HG03571 (cell line): ENCODE measurements at regions not wholly inside any gene's neighbourhood (a gene's known extent, or its start where the extent isn't known, plus 50 kb on each side); places are given as distances from the start of the nearest gene placed in this dataset.

Experiments used
- ATAC-seq: cut with Tn5 transposase; IDR thresholded peaks from one replicate; pipeline ENCODE4 v1.9.1; 2021; ENCODE audit not compliant: unreplicated experiment

- no peak for ATAC-seq
These were observed 51.9 kb upstream of the DBX2 start for GRCh38 chr12:45102818-45103217.

GRCh38 chr12:45105996-45106395 lies 55.1 kb upstream of the DBX2 start:
- ATAC-seq: no peak

GRCh38 chr12:45112306-45112705 lies 61.4 kb upstream of the DBX2 start:
- ATAC-seq: no peak

- no peak for ATAC-seq
These were observed 70.3 kb upstream of the DBX2 start for GRCh38 chr12:45121224-45121623.

GRCh38 chr12:45122768-45123380 lies 72.0 kb upstream of the DBX2 start:
- no peak for ATAC-seq

- no peak for ATAC-seq
These were observed 73.7 kb upstream of the DBX2 start for GRCh38 chr12:45124485-45125155.

GRCh38 chr12:45125997-45126396 lies 75.1 kb upstream of the DBX2 start:
- no peak for ATAC-seq

GRCh38 chr12:45128637-45129036 lies 77.7 kb upstream of the DBX2 start:
- no peak for ATAC-seq

GRCh38 chr12:45130881-45131281 lies 80.0 kb upstream of the DBX2 start:
- peak; percentile 72 for ATAC-seq

GRCh38 chr12:45131506-45131905 lies 80.6 kb upstream of the DBX2 start:
- ATAC-seq: no peak

GRCh38 chr12:45138609-45139008 lies 77.3 kb upstream of the ANO6 start:
- no peak for ATAC-seq

GRCh38 chr12:45148006-45148405 lies 67.9 kb upstream of the ANO6 start:
- no peak for ATAC-seq

GRCh38 chr12:45148619-45149018 lies 67.3 kb upstream of the ANO6 start:
- ATAC-seq: no peak

- ATAC-seq: no peak
These were observed 50.6 kb upstream of the ANO6 start for GRCh38 chr12:45165284-45165683.

- ATAC-seq: no peak
These were observed 49.8 kb upstream of the ANO6 start for GRCh38 chr12:45166056-45166455.
